B cell (primary cell): ENCODE measurements at regions not wholly inside any gene's neighbourhood (a gene's known extent, or its start where the extent isn't known, plus 50 kb on each side); places are given as distances from the start of the nearest gene placed in this dataset.

Source experiments
- CTCF ChIP-seq: fragments of 200-600 bp; IDR thresholded peaks from one replicate; pipeline ENCODE4 v1.8.0; 2022; ENCODE audit warnings: antibody characterized with exemption, mild to moderate bottlenecking
- EZH2 ChIP-seq: IDR thresholded peaks from 2 replicates; pipeline ENCODE4 v1.6.1; 2012; ENCODE audit warnings: borderline replicate concordance, low read depth, mild to moderate bottlenecking, moderate library complexity, low read length; ENCODE audit not compliant: insufficient read depth, poor library complexity, severe bottlenecking

GRCh38 chr13:103607995-103608394 lies 541.8 kb upstream of the SLC10A2 start:
- TF ChIP-seq CTCF (no peak), EZH2 (no peak)
